ENCODE measurements at regions not wholly inside any gene's neighbourhood (a gene's known extent, or its start where the extent isn't known, plus 50 kb on each side); places are given as distances from the start of the nearest gene placed in this dataset.

- no peaks in the 10 kb centered on the region for H3K36me3 ChIP-seq
- no peak for DNase-seq
- intact Hi-C loops (cut with DNase I) = no loop called here
- no peaks in the 10 kb centered on the region for H3K9me3 ChIP-seq
- TF ChIP-seq, protein P1, sequence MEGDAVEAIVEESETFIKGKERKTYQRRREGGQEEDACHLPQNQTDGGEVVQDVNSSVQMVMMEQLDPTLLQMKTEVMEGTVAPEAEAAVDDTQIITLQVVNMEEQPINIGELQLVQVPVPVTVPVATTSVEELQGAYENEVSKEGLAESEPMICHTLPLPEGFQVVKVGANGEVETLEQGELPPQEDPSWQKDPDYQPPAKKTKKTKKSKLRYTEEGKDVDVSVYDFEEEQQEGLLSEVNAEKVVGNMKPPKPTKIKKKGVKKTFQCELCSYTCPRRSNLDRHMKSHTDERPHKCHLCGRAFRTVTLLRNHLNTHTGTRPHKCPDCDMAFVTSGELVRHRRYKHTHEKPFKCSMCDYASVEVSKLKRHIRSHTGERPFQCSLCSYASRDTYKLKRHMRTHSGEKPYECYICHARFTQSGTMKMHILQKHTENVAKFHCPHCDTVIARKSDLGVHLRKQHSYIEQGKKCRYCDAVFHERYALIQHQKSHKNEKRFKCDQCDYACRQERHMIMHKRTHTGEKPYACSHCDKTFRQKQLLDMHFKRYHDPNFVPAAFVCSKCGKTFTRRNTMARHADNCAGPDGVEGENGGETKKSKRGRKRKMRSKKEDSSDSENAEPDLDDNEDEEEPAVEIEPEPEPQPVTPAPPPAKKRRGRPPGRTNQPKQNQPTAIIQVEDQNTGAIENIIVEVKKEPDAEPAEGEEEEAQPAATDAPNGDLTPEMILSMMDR (IDR thresholded peaks at IDR 0.05) = no peak
- no peak for TF ChIP-seq POLR2A (IDR thresholded peaks at IDR 0.05)
- 55% methylated on average over 4 of the region's 4 CpGs for WGBS, 2 donors
- H3K27ac ChIP-seq = no peak overlapping the region
- H3K4me3 ChIP-seq = no peak overlapping the region
- peaks cover 0 to 5% (median 0%) of the 10 kb centered on the region in 4 donors for H3K27me3 ChIP-seq
- no peaks in the 10 kb centered on the region for H3K4me1 ChIP-seq
Measured at GRCh38 chr5:122532035-122532434, 220.0 kb downstream of the SNCAIP start.

DNA sequence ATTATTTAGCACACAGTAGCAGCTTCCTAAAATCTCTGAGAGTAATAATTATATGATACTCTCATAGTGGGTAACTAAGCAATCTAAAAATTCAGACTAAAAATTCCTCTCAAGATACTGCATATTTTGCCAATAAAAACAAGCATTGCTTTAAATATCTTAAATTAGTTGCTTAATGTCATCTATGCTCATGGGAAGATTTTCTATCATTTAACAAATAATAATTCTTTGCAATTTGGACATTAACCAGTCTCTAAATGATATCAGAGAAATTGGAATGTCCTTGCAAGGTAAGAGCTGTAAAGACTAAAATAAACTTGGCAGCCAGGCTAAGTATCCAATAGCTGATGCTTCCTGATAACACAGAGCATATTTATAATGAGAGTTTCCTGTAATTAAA is 221.8 kb downstream of the SNCAIP start:
- Histone ChIP-seq H3K4me3 (no peak overlapping the region), H3K9me3 (no peaks in the 10 kb centered on the region), H3K4me1 (no peaks in the 10 kb centered on the region), H3K27ac (no peak overlapping the region), H3K36me3 (no peaks in the 10 kb centered on the region), H3K27me3 (peaks cover 0 to 5% (median 0%) of the 10 kb centered on the region in 4 donors)
- no peak for DNase-seq
- no peak for TF ChIP-seq POLR2A (IDR thresholded peaks at IDR 0.05)
- TF ChIP-seq, protein P1 (IDR thresholded peaks at IDR 0.05) = no peak
- intact Hi-C loops (cut with DNase I) = no loop called here

DNA sequence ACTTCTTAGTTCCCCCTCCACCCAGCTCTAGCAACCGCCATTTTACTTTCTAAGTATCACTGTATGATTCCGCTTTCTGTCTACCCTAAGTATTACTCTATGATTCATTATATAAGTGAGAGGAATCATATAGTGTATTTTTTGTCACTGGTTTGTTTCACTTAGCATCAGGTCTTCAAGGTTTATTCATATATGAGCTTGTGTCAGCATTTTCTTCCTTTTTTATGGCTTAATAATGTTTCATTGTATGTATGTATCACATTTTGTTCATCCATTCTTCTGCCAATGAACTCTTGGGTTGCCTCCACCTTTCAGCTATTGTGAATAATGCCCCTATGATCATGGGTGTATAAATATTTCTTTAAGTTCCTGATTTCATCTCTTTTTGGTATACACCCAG is 222.8 kb downstream of the SNCAIP start:
- H3K36me3 ChIP-seq = no peaks in the 10 kb centered on the region
- TF ChIP-seq POLR2A (IDR thresholded peaks at IDR 0.05) = no peak
- TF ChIP-seq, protein P1 (IDR thresholded peaks at IDR 0.05) = no peak
- H3K27me3 ChIP-seq = peaks cover 0 to 5% (median 0%) of the 10 kb centered on the region in 4 donors
- H3K4me1 ChIP-seq = no peaks in the 10 kb centered on the region
- H3K4me3 ChIP-seq = no peak overlapping the region
- no peak for DNase-seq
- no peak overlapping the region for H3K27ac ChIP-seq
- intact Hi-C loops (cut with DNase I) = no loop called here
- 63 to 90% methylated on average over 2 of the region's 2 CpGs for WGBS, 2 donors
- H3K9me3 ChIP-seq = no peaks in the 10 kb centered on the region

DNA sequence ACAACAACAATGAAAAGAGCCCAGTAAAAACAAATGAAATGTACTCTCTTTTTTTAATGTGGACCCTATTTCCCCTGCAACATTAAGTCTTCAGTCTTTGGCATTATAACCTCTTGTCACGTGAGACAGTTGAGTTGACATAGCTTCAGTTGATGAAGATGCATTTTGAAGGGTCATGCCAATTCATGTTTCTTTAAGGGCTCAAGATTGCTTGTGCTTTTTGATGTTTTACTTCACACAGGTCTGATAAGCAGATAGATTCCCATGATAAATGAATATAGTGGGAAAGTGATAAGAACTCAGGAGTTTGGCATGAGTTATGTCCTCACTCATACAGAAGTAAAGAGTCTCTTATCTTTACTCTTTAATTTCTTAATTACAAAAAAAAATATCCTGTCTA is 229.4 kb downstream of the SNCAIP start:
- TF ChIP-seq POLR2A (IDR thresholded peaks at IDR 0.05) = no peak
- TF ChIP-seq, protein P1 (IDR thresholded peaks at IDR 0.05) = no peak
- H3K4me1 ChIP-seq = no peaks in the 10 kb centered on the region
- H3K36me3 ChIP-seq = no peaks in the 10 kb centered on the region
- no peaks in the 10 kb centered on the region for H3K9me3 ChIP-seq
- WGBS, 2 donors = 64 to 75% methylated on average over 1 of the region's 1 CpG
- intact Hi-C loops (cut with DNase I) = no loop called here
- peaks cover 0 to 16% (median 0%) of the 10 kb centered on the region in 4 donors for H3K27me3 ChIP-seq
- no peak for DNase-seq
- no peak overlapping the region for H3K27ac ChIP-seq
- H3K4me3 ChIP-seq = no peak overlapping the region

- H3K27ac ChIP-seq = no peak overlapping the region
- no peaks in the 10 kb centered on the region for H3K4me1 ChIP-seq
- DNase-seq = no peak
- 72 to 83% methylated on average over 3 of the region's 3 CpGs for WGBS, 2 donors
- intact Hi-C loops (cut with DNase I) = no loop called here
- H3K4me3 ChIP-seq = no peak overlapping the region
- TF ChIP-seq, protein P1 (IDR thresholded peaks at IDR 0.05) = no peak
- TF ChIP-seq POLR2A (IDR thresholded peaks at IDR 0.05) = no peak
- peaks cover 0 to 9% (median 0%) of the 10 kb centered on the region in 4 donors for H3K27me3 ChIP-seq
- no peaks in the 10 kb centered on the region for H3K36me3 ChIP-seq
- H3K9me3 ChIP-seq = no peaks in the 10 kb centered on the region
Measured at GRCh38 chr5:122545986-122546385, 228.9 kb upstream of the SNX2 start.
